NCI-H1105 treated with DMSO at 0.1 percent for 48 hours (cell line): ENCODE measurements at regions not wholly inside any gene's neighbourhood (a gene's known extent, or its start where the extent isn't known, plus 50 kb on each side); places are given as distances from the start of the nearest gene placed in this dataset.
A peak's percentile ranks its signal among the peaks of the same experiment; 100 is the strongest.
"Not testable (repeated sequence)": the region's sequence is repeated elsewhere in the genome, so short reads cannot be mapped to it uniquely, and the experiment has no call there.

ENCODE experiments used
- DNase-seq: peaks from one replicate; lab custom pipeline; 2025; lab: John Stamatoyannopoulos, UW

GRCh38 chr5:134471858-134472449 lies 53.5 kb upstream of the JADE2 start:
- DNase-seq = not testable (repeated sequence)

- DNase-seq = no peak
These were observed 56.5 kb upstream of the JADE2 start for GRCh38 chr5:134468921-134469400.

- no peak for DNase-seq
These were observed 55.5 kb upstream of the CDKN2AIPNL start for GRCh38 chr5:134467231-134467630.

GRCh38 chr5:134466241-134467069 lies 54.8 kb upstream of the CDKN2AIPNL start:
- DNase-seq = peak; percentile 59

GRCh38 chr5:134465816-134466240 lies 54.1 kb upstream of the CDKN2AIPNL start:
- DNase-seq = peak; percentile 42

- DNase-seq = no peak
These were observed 53.5 kb upstream of the CDKN2AIPNL start for GRCh38 chr5:134464988-134465815.

- DNase-seq = no peak
These were observed 52.5 kb upstream of the CDKN2AIPNL start for GRCh38 chr5:134463991-134464760.

GRCh38 chr5:134463176-134463720 lies 51.6 kb upstream of the CDKN2AIPNL start:
- no peak for DNase-seq

GRCh38 chr5:134462761-134463160 lies 51.1 kb upstream of the CDKN2AIPNL start:
- DNase-seq = no peak

GRCh38 chr5:134462047-134462575 lies 50.4 kb upstream of the CDKN2AIPNL start:
- DNase-seq = no peak
